Endothelial cell of hepatic sinusoid (primary cell): ENCODE measurements at regions not wholly inside any gene's neighbourhood (a gene's known extent, or its start where the extent isn't known, plus 50 kb on each side); places are given as distances from the start of the nearest gene placed in this dataset.
"Not testable (repeated sequence)": the region's sequence is repeated elsewhere in the genome, so short reads cannot be mapped to it uniquely, and the experiment has no call there.

ENCODE experiments used
- in situ Hi-C: cut with HindIII; loops from 2 replicates; pipeline ENCODE4 v1.10.0; 2017; ENCODE audit warnings: low sequenced_read_pairs

DNA sequence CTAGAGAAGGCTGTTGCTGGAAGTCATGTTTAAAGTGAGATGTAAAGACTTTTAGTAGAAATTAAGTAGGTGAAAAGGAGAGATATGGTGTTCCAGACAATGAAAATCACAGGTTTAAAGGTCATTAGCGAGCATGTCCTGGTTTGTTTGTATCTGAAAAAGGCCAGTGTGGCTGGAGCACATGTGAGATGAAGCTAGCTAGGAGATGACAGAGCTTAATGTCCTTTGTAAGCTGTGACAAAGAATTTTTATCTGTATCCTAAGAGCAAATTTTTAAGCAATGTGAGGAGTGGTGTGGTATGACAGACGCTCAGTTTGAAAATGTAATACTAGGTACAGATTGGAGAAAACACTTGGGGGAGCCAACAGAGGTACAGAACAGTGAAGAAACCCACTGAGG is 567.2 kb upstream of the ARRDC3 start:
- in situ Hi-C loops = no loop called here

DNA sequence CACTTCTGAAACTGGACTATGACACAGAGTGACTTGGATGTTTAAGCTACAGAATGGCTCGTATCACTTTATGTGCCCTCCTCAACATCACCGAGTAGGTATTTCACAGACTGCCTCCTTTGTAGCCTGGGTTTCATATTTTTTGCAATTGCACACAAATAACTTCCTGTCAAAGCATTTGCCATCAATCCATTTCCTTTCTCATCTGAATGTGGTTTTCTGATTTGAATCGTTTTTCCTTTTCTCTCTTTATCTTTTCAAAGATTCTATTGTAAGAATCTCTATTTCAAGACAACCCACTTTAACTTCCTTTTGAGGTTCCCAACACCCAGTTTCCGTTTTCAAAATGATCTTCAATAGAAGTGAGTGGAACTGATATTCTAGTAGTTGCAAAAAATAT is 563.8 kb upstream of the ARRDC3 start:
- in situ Hi-C loops = no loop called here

DNA sequence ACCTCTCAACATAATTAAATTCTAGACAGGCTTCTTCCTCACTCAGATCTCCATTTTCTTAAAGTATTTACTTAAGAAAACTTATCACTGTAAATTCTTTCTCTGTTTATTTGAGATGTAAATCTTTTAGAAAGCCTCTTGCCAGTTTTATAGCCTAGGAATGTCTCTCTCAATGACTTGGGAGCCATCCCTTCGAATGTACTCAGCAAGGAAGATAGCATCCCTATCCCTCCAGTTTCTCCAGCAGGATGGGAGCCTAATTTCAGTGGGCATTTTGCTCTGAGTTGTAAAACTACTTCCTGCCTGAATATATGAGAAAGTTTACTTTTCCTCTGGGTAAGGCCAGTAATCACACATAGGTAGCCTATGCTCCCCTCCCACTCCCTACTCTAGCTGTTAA is 558.5 kb upstream of the ARRDC3 start:
- in situ Hi-C loops = no loop called here

DNA sequence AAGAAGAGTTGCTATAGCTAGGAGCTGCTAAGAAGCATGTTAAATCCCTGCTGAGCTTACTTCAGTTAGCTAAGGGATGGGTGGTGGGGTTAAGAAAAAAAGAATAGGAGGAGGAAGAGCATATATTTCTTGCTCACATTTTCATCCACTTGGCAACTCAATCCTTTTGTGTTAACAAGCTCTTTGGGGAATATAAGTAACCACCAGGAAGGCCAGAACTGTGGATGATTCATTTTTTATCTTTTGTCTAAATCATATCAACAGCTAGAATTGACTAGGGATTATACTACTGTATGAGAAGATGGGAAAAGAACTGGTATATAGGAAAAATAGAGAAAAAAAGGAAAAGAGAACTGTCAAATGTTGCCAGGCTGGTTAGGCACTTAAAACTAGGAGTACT is 555.3 kb upstream of the ARRDC3 start:
- in situ Hi-C loops = no loop called here

DNA sequence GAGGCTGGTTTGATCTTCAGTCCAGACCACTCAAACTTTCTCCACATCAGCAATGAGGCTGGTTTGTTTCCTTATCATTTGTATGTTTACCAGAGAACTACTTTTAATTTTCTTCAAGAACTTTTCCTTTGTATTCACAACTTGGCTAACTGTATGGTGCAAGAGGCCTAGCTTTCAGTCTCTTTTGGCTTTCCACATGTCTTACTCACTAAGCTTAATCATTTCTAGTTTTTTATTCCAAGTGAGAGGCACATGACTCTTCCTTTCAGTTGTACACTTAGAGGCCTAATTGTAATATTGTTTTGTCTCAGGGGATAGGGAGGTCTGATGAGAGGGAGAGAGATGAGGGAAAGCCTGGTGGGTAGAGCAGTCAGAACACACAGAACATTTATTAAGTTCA is 554.0 kb upstream of the ARRDC3 start:
- in situ Hi-C loops = no loop called here

DNA sequence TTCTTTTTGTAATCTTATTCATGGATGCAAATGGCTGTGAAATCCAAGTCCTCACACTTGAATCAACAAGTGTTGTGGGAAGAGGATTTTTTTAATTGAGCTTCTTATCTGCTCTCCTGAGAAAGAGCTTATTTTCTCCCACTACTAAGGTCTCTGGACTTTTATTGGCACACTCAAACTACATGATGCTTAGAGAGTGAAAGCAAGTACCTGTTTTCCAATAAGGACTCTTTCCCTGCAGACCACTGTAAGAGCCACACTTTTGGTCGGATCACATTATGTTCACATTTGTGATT is 546.4 kb upstream of the ARRDC3 start:
- in situ Hi-C loops = no loop called here

DNA sequence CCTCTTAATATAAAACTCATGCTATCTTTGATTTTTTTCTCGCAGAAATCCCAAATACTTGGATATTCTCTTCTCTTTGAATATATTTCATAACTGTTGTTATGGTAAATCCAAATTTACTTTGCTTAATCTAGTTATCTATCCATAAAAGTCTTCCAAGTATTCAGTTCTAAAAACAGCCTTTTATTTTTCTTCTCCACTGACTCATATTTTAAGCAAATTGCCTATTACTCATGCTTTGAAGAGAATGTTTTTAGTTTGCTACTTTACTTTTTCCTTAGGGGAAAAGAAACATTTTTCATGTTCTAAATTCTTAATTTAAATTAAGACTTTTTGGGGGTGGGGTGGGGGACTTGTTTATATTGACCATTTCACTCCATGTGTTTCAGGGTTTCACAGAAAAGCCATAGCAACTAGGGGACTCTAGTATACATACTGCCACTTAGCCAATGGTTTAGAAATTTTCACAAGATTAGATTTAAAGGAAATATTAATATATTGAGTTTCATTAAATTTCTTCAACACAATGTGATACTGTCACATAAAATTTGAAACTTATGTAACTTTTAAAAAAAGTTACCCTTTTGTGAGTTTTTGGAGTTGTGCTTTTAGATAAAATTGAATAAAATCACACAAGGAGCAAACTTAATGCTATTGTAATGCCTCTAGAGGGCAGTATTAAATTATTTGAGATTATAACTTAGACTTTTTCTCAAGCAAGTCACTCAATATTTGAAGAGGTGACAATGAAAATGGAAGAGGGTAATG is 545.8 kb upstream of the ARRDC3 start:
- in situ Hi-C loops = no loop called here

DNA sequence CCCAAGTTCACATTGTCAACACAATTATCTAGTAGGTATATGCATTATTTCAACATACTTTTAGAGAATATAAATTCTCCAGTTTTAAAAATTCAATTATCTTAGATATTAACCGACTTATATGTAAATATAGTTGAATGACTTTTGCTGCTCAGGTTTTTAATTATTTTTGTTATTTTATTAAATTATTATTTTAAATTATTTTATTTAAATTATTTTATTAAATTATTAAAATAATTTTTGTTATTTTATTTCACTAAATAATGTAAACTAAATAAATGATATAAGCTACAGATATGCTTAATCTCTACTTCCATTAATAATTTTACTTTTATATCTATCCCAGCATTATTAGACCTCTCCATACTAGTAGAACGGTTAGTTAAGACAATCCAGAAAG is 544.3 kb upstream of the ARRDC3 start:
- in situ Hi-C loops = no loop called here

DNA sequence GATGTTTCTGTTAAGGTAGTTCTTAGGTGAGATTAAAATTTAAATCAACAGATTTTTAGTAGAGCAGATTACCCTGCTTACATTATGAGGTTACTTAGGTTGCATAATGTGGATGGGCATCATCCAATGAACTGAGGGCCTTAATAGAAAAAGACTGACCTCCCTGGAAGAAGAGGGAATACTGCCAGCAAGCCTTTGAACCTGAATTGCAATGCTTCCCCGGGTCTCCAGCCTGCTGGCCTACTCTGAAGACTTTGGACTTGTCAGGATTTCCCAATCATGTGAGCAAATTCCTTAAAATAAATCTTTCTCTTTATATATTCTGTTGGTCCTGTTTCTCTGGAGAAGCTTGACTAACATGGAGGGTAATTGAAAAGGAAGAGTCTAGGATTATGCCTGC is 542.1 kb upstream of the ARRDC3 start:
- in situ Hi-C loops = no loop called here

DNA sequence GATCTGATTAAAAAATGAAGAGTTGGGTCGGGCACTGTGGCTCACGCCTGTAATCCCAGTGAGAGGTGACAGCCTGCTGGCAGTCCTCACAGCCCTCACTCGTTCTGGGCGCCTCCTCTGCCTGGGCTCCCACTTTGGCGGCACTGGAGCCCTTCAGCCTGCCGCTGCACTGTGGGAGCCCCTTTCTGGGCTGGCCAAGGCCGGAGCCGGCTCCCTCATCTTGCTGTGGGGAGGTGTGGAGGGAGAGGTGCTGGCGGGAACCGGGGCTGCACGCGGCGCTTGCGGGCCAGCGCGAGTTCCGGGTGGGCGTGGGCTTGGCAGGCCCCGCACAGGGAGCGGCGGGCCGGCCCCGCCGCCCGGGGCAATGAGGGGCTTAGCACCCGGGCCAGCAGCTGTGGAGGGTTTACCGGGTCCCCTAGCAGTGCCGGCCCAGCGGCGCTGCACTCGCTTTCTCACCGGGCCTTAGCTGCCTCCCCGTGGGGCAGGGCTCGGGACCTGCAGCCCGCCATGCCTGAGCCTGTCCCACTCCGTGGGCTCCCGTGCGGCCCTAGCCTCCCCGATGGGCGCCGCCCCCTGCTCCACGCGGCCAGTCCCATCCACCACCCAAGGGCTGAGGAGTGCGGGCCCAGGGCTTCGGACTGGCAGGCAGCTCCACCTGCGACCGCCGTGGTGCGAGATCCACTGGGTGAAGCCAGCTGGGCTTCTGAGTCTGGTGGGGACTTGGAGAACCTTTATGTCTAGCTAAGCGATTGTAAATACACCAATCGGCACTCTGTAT is 534.1 kb upstream of the ARRDC3 start:
- in situ Hi-C loops = not testable (repeated sequence)

DNA sequence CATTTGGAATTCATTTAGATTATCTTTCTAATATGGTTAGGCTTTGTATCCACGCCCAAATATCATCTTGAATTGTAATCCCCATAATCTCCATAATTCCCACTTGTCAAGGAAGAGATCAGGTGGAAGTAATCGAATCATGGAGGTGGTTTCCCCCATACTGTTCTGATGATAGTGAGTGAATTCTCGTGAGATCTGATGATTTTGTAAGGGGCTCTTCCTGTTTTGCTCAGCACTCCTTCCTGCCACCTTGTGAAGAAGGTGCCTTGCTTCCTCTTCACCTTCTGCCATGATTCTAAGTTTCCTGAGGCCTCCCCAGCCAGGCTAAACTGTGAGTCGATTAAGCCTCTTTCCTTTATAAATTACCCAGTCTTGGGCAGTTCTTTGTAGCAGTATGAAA is 527.5 kb upstream of the ARRDC3 start:
- in situ Hi-C loops = no loop called here

DNA sequence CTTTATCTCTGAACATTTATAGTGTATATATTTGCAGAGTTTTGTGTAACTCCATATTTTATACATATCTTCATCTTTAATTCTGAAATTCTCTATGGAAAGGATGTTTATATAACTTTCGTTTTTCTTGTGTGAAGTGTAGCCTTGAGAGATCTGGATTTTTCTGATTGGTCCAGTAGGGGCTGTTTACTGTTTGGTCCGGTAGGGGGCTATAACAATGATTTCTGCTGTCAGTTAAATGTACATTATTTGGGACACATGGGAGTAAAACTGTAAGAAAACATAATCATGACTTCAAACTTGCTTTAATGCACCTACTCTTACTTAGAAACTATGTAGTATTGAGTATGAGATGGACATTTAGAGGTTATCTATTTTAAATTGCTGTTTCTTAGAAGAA is 527.1 kb upstream of the ARRDC3 start:
- in situ Hi-C loops = no loop called here

DNA sequence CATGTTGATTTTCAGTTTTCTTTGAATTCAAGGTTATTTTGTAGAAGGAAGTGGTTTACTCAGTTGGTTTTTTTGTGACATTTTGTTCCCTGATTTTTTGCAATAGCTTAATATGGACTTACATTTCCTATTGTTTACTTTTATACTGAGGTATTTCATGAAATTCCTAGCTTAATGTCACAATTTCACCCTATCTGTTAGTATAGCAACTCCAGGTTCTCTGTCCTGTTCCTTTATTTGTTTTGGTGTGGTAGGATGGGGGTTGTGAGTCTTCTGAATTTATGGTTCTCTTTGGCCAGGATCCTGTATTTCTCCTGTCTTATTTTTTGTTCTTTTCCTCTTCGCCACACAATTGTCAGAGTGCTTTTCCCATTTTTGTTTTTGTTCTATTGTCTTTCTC is 523.4 kb upstream of the ARRDC3 start:
- in situ Hi-C loops = no loop called here

DNA sequence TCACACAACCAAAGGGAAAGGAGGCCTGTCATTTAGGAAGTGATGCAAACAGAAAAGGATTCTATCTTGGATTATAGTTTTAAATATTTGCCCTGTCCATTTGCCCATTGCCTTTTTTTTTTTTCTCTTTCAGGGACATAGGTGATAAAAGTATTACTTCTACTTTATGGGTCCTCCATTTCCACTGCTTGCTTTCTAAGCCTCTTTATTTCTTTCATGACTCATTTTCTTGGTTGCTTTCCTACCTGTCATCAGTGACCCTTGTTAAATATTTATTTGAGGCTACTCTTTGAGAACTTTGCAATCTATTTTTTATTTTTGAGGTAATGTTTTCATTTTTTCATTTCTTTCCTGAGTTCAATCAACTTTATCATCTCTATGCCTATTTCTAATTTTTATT is 522.9 kb upstream of the ARRDC3 start:
- in situ Hi-C loops = no loop called here

DNA sequence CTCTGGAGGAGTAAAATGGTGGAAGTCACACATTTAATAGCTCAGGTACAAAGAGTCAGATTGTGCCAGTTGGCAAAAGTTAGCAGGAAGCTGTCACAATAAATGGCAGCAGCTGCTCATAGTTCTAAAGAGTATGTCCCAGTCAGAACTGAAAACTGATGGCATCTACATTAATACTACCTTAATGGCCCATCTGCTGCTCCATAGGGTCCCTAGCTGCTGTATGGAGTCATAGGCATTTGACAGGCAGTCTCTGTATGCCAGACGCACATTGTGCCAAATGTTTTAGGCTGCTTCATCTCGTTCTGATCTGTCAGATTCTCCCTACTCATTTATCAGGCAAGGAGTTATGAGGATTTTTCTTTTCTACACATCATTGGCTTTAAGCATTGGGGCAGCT is 515.8 kb upstream of the ARRDC3 start:
- in situ Hi-C loops = no loop called here

DNA sequence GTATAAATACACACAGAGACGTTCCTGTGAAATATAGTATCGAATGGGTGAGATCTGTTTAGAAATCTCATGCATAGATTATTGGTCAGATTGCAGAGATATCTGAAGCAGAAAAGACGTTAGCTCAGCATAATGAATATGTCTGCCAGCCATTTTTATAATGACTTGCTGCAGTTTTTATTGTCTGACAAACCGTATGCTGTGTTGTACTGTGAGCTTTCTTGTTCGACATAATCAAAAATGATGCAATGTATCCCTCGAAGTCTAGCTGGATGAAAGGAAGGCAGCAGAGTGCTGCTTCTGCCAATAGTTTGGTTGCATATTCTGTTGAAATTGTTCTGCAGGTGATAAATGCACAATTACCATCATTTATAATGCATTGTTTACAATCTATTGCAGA is 514.9 kb upstream of the ARRDC3 start:
- in situ Hi-C loops = no loop called here

DNA sequence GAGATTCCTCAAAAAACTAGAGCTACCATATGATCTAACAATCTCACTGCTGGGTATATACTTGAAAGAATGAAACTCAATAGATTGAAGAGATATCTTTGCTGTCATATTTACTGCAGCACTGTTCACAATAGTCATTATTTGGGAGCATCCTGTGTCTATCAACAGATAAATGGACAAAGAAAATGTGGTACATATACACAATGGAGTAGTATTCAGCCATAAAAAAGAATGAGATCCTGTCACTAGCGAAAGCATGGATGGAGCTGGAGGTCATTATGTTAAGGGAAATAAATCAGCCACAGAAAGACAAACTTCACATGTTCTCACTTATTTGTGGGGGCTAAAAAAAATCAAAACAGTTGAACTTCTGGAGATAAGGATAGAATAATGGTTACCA is 505.7 kb upstream of the ARRDC3 start:
- in situ Hi-C loops = no loop called here

DNA sequence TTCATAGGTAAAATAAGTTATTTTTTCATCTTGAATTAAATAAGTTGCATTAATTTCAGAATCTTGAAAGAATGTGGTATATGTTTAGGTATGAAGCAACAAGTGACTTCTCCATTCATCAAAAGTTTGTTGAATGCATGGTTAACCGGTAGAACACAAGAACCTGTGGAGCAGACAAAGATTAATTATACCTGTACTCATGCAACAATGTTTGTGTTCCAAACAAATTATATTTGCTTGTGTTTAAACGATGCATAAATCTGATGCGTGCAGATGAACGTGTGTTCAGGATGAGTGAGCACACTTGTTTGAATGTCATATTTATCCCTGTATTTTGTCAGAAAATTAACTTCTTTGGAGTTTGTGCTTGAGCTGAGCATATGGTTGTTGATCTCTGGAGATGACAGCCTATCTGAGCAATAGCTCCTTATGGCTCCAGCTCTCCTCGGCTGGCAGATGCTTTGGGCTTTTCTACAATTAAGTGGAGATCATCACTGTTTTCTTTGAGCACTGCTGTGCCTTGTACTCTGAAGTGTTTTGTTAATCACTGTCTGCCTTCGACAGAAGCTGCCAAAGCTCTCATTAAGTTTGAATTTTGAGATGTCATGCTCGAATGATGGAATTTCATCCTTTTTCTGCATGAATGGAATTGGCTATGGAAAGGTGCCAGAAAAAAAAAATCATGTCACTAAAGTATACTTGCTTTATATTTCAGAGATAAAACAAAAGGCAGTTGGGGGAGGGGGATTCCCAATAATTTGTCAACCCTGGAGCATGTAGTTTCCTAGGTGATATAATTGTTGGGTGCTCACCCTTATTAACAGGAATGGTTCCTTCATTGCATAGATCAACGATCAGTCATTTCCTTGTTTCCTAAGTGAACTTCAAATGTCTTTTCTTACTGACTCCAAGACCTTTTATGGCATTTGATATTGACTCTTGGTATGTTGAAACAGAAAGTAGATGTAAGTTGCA is 502.5 kb upstream of the ARRDC3 start:
- in situ Hi-C loops = no loop called here

DNA sequence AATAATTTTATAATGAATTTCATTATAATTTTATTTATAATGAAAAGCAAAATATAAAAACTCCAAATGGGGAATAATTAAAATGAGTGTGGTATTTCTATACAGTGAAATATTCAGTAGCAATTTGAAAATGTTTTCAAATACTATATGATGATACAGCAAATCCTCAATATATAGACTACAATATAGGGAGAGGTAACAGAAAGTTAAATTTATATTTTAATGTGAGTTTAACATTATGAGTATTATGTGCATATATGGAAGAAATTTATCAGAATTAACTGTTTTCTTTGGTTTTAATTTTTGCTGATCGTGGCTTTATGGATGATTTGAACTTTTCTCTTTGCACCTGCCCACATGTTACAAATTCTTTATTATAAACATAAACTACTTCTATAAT is 500.9 kb upstream of the ARRDC3 start:
- in situ Hi-C loops = no loop called here

DNA sequence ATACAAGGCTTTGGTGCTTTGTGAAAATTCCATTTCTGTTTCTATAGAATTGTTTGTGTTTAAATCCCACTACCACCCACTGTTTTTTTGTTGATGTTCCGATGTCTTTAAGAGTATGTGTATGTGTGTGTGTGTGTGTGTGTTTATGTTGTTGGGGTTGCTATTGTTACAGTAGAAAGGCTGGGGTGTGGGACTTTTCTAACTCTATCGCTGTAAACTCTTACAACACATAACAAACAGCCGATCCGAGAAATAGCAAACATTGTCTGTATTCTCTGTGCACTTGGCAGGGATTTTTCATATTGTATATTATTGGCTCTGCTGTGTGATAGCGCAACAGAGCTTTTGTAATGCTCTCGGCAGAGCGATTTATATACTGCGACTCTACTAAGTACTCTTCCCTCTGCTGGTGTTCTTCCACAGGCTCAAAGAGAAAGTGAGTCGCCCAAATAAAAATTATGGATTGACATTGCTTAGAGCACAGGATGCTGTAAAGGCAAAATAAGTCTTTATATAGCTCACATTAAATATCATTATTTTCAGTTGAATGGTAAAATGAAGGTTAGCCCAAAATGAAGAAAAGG is 492.2 kb upstream of the ARRDC3 start:
- in situ Hi-C loops = no loop called here

DNA sequence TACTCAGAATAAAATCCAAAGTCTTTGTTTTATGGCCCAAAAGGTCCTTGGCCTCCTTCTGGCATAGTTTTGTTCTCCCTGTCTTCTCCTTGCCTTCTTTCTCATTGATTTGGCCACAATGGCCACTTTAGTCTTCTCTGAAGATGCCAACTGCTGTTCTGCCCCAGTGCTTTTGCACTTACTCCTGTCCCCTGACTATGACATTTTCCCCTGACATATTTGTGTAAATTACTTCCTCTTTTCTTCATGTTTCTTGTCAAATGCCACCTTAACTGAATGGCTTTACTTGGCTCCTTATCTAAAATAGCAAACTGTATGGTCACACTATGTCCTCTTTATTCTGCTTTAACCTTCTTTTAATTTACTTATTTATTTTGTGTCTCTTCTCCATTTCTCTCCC is 484.7 kb upstream of the ARRDC3 start:
- in situ Hi-C loops = no loop called here
